ENCODE measurements at regions not wholly inside any gene's neighbourhood (a gene's known extent, or its start where the extent isn't known, plus 50 kb on each side); places are given as distances from the start of the nearest gene placed in this dataset.

DNA sequence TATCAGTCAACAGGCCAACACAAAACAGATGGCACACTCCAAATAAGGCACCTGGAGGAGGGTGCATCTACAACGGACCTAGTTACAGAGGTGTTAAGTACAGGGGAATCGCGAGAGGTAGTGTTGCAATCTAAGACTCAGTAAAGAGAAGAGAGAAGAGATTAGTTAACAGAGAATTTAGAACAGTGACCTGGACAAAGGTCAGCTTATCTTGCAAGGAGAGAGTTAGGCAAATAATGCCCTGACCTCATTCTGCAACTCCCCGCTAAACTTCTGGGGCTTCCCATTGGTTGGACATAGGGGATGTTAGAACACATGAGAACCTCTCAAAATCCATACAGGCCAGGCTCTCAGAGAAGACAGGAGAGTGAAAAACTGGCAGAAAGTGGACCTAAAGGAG is 289.4 kb upstream of the GK2 start:
- TF ChIP-seq EP300 (IDR thresholded peaks at IDR 0.05) (no peak), CTCF (IDR thresholded peaks at IDR 0.05) (no peak), POLR2A (IDR thresholded peaks at IDR 0.05) (no peak)

Measured in ovary (tissue), 3 donors.